HEK293 (cell line): ENCODE measurements at regions not wholly inside any gene's neighbourhood (a gene's known extent, or its start where the extent isn't known, plus 50 kb on each side); places are given as distances from the start of the nearest gene placed in this dataset.

Source experiments
- CTCF ChIA-PET: fragments of 350-600 bp; formaldehyde crosslinking; extraction: SDS; loops from one replicate; lab custom pipeline; 2021; ENCODE audit warnings: antibody characterized with exemption; lab: Yijun Ruan, JAX
- POLR2A ChIA-PET: fragments of 300-600 bp; formaldehyde crosslinking; extraction: SDS; loops from one replicate; lab custom pipeline; 2020; ENCODE audit warnings: antibody characterized with exemption, inconsistent platforms; lab: Yijun Ruan, JAX
- H3K27ac ChIP-seq: fragments of 200-500 bp; sonication (Bioruptor generic); 2 replicates; pipeline ENCODE4 v1.5.1; 2014; ENCODE audit warnings: low read depth, low read length, control low read depth, inconsistent platforms; ENCODE audit errors: extremely low read depth
- H3K36me3 ChIP-seq, 2 experiments: fragments of 200-500 bp in 1 of 2; sonication (Bioruptor generic) in 1 of 2; 1 replicate in 1 of 2; 2 replicates in 1 of 2; pipeline ENCODE4 v1.5.1; 2014 to 2017; ENCODE audit warnings: inconsistent platforms in 2 of 2, low read length in 2 of 2; ENCODE audit not compliant: control insufficient read depth in 2 of 2, insufficient read depth in 1 of 2
- H3K4me1 ChIP-seq: fragments of 200-500 bp; sonication (Bioruptor generic); 2 replicates; pipeline ENCODE4 v1.5.1; 2014; ENCODE audit warnings: mild to moderate bottlenecking, low read length, inconsistent platforms; ENCODE audit not compliant: control insufficient read depth, insufficient read depth
- H3K4me3 ChIP-seq: 2 replicates; pipeline ENCODE4 v1.5.1; 2011; ENCODE audit warnings: low read depth, mild to moderate bottlenecking, control low read depth, low read length, moderate library complexity
- H3K9me3 ChIP-seq: fragments of 200-500 bp; sonication (Bioruptor generic); 2 replicates; pipeline ENCODE4 v1.5.1; 2014; ENCODE audit warnings: low read depth, low read length, inconsistent platforms; ENCODE audit not compliant: control insufficient read depth, insufficient read depth
- HOXC10 ChIP-seq: sonication (generic); formaldehyde crosslinking; IDR thresholded peaks from 2 replicates; pipeline ENCODE4 v1.8.1; 2023; ENCODE audit warnings: mild to moderate bottlenecking, missing genetic modification reagents
- KLF8 ChIP-seq: fragments of 450-650 bp; formaldehyde crosslinking; IDR thresholded peaks from 2 replicates; pipeline ENCODE4 v1.5.1; 2016; ENCODE audit warnings: missing biosample characterization, missing genetic modification characterization
- SCRT1 ChIP-seq: fragments of 450-650 bp; formaldehyde crosslinking; IDR thresholded peaks from 2 replicates; pipeline ENCODE4 v1.5.1; 2016; ENCODE audit warnings: missing biosample characterization, missing genetic modification characterization, borderline replicate concordance
- ZBTB21 ChIP-seq: fragments of 450-650 bp; formaldehyde crosslinking; IDR thresholded peaks from 2 replicates; pipeline ENCODE4 v1.5.1; 2017; ENCODE audit warnings: missing biosample characterization, missing genetic modification characterization
- ZNF169 ChIP-seq: fragments of 450-650 bp; formaldehyde crosslinking; IDR thresholded peaks from 2 replicates; pipeline ENCODE4 v1.5.1; 2016; ENCODE audit warnings: missing biosample characterization, missing genetic modification characterization
- ZNF221 ChIP-seq: fragments of 450-650 bp; formaldehyde crosslinking; IDR thresholded peaks from 2 replicates; pipeline ENCODE4 v1.5.1; 2017; ENCODE audit warnings: missing biosample characterization, missing genetic modification characterization, borderline replicate concordance
- ZNF311 ChIP-seq: fragments of 450-650 bp; formaldehyde crosslinking; IDR thresholded peaks from 2 replicates; pipeline ENCODE4 v1.5.1; 2017; ENCODE audit warnings: missing biosample characterization, missing genetic modification characterization, borderline replicate concordance
- ZNF324 ChIP-seq: fragments of 450-650 bp; formaldehyde crosslinking; IDR thresholded peaks from 2 replicates; pipeline ENCODE4 v1.5.1; 2016; ENCODE audit warnings: missing biosample characterization, missing genetic modification characterization
- ZNF548 ChIP-seq: fragments of 450-650 bp; formaldehyde crosslinking; IDR thresholded peaks from 2 replicates; pipeline ENCODE4 v1.5.1; 2016; ENCODE audit warnings: missing biosample characterization, missing genetic modification characterization
- ZNF558 ChIP-seq: fragments of 450-650 bp; formaldehyde crosslinking; IDR thresholded peaks from 2 replicates; pipeline ENCODE4 v1.5.1; 2016; ENCODE audit warnings: missing biosample characterization, missing genetic modification characterization
- ZNF600 ChIP-seq: fragments of 450-650 bp; formaldehyde crosslinking; IDR thresholded peaks from 2 replicates; pipeline ENCODE4 v1.5.1; 2016; ENCODE audit warnings: missing biosample characterization, missing genetic modification characterization
- ZNF76 ChIP-seq: fragments of 450-650 bp; formaldehyde crosslinking; IDR thresholded peaks from 2 replicates; pipeline ENCODE4; 2016; ENCODE audit warnings: low read depth, missing biosample characterization, missing genetic modification characterization, borderline replicate concordance
- ZSCAN18 ChIP-seq: fragments of 450-650 bp; formaldehyde crosslinking; IDR thresholded peaks from 2 replicates; pipeline ENCODE4 v1.5.1; 2016; ENCODE audit warnings: missing biosample characterization, missing genetic modification characterization
- TF ChIP-seq, protein P1 (sequence below): fragments of 450-650 bp; formaldehyde crosslinking; conservative IDR thresholded peaks from 2 replicates; pipeline ENCODE4 v1.5.1; 2016; ENCODE audit warnings: low read depth, missing biosample characterization, missing genetic modification characterization
- TF ChIP-seq, protein P2 (sequence below): fragments of 450-650 bp; formaldehyde crosslinking; IDR thresholded peaks from 2 replicates; pipeline ENCODE4 v1.5.1; 2017; ENCODE audit warnings: missing biosample characterization, mild to moderate bottlenecking, missing genetic modification characterization, moderate library complexity

- POLR2A ChIA-PET, result no interaction called here
- CTCF ChIA-PET, result interaction anchor here (0.8 kb wide), 1 partner anchor 10 kb away, joined by 3 read pairs; no protein-coding TSS in a partner anchor
Measured at GRCh38 chr6:76771059-76771634, 692.1 kb downstream of the HTR1B start.

DNA sequence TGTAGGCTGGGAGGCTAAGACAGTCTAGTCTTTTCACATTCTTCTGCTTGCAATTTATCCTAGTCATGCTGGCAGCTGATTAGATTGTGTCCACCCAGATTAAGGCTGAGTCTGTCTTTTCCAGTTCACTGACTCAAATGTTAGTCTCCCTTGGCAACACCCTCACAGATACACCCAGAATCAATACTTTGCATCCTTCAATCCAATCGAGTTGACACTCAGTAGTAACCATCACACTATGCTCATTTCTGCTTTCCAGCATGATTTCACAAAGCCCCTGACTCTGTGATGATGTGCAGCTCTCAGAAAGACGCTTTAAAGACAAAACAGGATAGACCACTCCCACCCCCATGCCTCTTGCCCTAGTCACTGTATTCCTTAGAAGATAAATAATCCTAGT, 693.0 kb downstream of the HTR1B start:
- TF ChIP-seq ZNF311 (tag by site-specific recombination) (no peak), KLF8 (no peak), ZNF324 (tag by site-specific recombination) (no peak), HOXC10 (CRISPR knock-in tag) (no peak), ZNF169 (no peak), ZNF600 (no peak)
- TF ChIP-seq, protein P1, sequence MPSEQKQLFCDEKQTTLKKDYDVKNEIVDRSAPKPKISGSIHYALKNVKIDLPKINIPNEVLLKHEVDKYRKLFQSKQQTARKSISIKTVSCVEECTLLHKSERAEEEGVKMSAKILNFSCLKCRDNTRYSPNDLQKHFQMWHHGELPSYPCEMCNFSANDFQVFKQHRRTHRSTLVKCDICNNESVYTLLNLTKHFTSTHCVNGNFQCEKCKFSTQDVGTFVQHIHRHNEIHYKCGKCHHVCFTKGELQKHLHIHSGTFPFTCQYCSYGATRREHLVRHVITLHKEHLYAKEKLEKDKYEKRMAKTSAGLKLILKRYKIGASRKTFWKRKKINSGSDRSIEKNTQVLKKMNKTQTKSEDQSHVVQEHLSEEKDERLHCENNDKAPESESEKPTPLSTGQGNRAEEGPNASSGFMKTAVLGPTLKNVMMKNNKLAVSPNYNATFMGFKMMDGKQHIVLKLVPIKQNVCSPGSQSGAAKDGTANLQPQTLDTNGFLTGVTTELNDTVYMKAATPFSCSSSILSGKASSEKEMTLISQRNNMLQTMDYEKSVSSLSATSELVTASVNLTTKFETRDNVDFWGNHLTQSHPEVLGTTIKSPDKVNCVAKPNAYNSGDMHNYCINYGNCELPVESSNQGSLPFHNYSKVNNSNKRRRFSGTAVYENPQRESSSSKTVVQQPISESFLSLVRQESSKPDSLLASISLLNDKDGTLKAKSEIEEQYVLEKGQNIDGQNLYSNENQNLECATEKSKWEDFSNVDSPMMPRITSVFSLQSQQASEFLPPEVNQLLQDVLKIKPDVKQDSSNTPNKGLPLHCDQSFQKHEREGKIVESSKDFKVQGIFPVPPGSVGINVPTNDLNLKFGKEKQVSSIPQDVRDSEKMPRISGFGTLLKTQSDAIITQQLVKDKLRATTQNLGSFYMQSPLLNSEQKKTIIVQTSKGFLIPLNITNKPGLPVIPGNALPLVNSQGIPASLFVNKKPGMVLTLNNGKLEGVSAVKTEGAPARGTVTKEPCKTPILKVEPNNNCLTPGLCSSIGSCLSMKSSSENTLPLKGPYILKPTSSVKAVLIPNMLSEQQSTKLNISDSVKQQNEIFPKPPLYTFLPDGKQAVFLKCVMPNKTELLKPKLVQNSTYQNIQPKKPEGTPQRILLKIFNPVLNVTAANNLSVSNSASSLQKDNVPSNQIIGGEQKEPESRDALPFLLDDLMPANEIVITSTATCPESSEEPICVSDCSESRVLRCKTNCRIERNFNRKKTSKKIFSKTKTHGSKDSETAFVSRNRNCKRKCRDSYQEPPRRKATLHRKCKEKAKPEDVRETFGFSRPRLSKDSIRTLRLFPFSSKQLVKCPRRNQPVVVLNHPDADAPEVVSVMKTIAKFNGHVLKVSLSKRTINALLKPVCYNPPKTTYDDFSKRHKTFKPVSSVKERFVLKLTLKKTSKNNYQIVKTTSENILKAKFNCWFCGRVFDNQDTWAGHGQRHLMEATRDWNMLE (tag by site-specific recombination), result no peak
- H3K9me3 ChIP-seq, result no peaks in the 10 kb centered on the region
- H3K4me3 ChIP-seq, result no peak overlapping the region
- ChIA-PET CTCF (interaction anchor here (0.6 kb wide), 1 partner anchor 862 kb away, joined by 3 read pairs; no protein-coding TSS in a partner anchor), POLR2A (no interaction called here)
- H3K4me1 ChIP-seq, result no peaks in the 10 kb centered on the region
- H3K27ac ChIP-seq, result no peak overlapping the region
- H3K36me3 ChIP-seq, result no peaks in the 10 kb centered on the region

More at GRCh38 chr6:76771059-76771634, 692.1 kb downstream of the HTR1B start:
- H3K36me3 ChIP-seq, result no peaks in the 10 kb centered on the region
- H3K27ac ChIP-seq, result no peak overlapping the region
- no peak for TF ChIP-seq ZBTB21 (tag by site-specific recombination)
- no peak for TF ChIP-seq ZNF221
- no peak for TF ChIP-seq ZSCAN18 (tag by site-specific recombination)
- TF ChIP-seq ZNF76 (tag by site-specific recombination), result no peak
- TF ChIP-seq SCRT1 (tag by site-specific recombination), result no peak
- TF ChIP-seq ZNF558, result no peak
- TF ChIP-seq, protein P2, sequence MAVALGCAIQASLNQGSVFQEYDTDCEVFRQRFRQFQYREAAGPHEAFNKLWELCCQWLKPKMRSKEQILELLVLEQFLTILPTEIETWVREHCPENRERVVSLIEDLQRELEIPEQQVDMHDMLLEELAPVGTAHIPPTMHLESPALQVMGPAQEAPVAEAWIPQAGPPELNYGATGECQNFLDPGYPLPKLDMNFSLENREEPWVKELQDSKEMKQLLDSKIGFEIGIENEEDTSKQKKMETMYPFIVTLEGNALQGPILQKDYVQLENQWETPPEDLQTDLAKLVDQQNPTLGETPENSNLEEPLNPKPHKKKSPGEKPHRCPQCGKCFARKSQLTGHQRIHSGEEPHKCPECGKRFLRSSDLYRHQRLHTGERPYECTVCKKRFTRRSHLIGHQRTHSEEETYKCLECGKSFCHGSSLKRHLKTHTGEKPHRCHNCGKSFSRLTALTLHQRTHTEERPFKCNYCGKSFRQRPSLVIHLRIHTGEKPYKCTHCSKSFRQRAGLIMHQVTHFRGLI, result no peak
- no peak for TF ChIP-seq ZNF548 (tag by site-specific recombination)
- TF ChIP-seq, all 188 proteins: peak for 0
- no peaks in the 10 kb centered on the region for H3K9me3 ChIP-seq
- no peak overlapping the region for H3K4me3 ChIP-seq
- H3K4me1 ChIP-seq, result no peaks in the 10 kb centered on the region
